ENCODE measurements at regions not wholly inside any gene's neighbourhood (a gene's known extent, or its start where the extent isn't known, plus 50 kb on each side); places are given as distances from the start of the nearest gene placed in this dataset.

GRCh38 chr5:96565582-96566265, 96.5 kb upstream of the CAST start:
- no peak for TF ChIP-seq ELF4 (IDR thresholded peaks at IDR 0.05)
- TF ChIP-seq FOXK2 (IDR thresholded peaks at IDR 0.05) = no peak
- TF ChIP-seq HDGF (IDR thresholded peaks at IDR 0.05; ENCODE audit: borderline replicate concordance) = no peak
- TF ChIP-seq SUZ12 (IDR thresholded peaks at IDR 0.05) = no peak
- TF ChIP-seq SP1 (IDR thresholded peaks at IDR 0.05) = no peak
- no peak for TF ChIP-seq L3MBTL2 (conservative IDR thresholded peaks at IDR 0.05)
- no peak for TF ChIP-seq ZNF384 (IDR thresholded peaks at IDR 0.05)
- no peak for TF ChIP-seq LEF1 (IDR thresholded peaks at IDR 0.05; ENCODE audit: borderline replicate concordance)
- TF ChIP-seq BHLHE40 (IDR thresholded peaks at IDR 0.05; ENCODE audit: borderline replicate concordance) = no peak
- no peak for TF ChIP-seq PKNOX1 (IDR thresholded peaks at IDR 0.05)
- no peak for TF ChIP-seq ARNT (IDR thresholded peaks at IDR 0.05)

Data from HEK293T (cell line).